Vagina (tissue), 2 donors: ENCODE measurements at regions not wholly inside any gene's neighbourhood (a gene's known extent, or its start where the extent isn't known, plus 50 kb on each side); places are given as distances from the start of the nearest gene placed in this dataset.

Source experiments
- DNase-seq, 2 donors: peaks; one replicate each; pipeline ENCODE4 v3.0.0-alpha.2; 2017; ENCODE audit errors: extremely low spot score in 2 of 2
- H3K27ac ChIP-seq: fragments of 200-600 bp; sonication (generic); one replicate; pipeline ENCODE4 v1.5.1; 2019
- H3K27me3 ChIP-seq: fragments of 200-600 bp; sonication (generic); one replicate; pipeline ENCODE4 v1.5.1; 2019
- H3K36me3 ChIP-seq, 2 donors: fragments of 200-600 bp; sonication (generic); one replicate each; pipeline ENCODE4 v1.5.1; 2017 to 2019
- H3K4me1 ChIP-seq: fragments of 200-600 bp; sonication (generic); one replicate; pipeline ENCODE4 v1.5.1; 2019
- H3K4me3 ChIP-seq, 2 donors: fragments of 200-600 bp; sonication (generic); 1 replicate in 1 of 2; 2 replicates in 1 of 2; pipeline ENCODE4 v1.5.1; 2016 to 2019
- H3K9me3 ChIP-seq: fragments of 200-600 bp; sonication (generic); one replicate; pipeline ENCODE4 v1.5.1; 2019
- POLR2A ChIP-seq, 2 donors: fragments of 450-650 bp; IDR thresholded peaks; one replicate each; pipeline ENCODE4 v1.6.1; 2017; ENCODE audit warnings: antibody characterized with exemption in 2 of 2, mild to moderate bottlenecking in 2 of 2, moderate library complexity in 2 of 2
- POLR2AphosphoS5 ChIP-seq, 2 donors: sonication (generic); formaldehyde crosslinking; IDR thresholded peaks; one replicate each; pipeline ENCODE4 v1.9.0; 2017; ENCODE audit warnings: antibody characterized with exemption in 2 of 2, mild to moderate bottlenecking in 2 of 2, low read depth in 1 of 2; ENCODE audit not compliant: insufficient read depth in 1 of 2
- intact Hi-C: fragments of 100-400 bp; cut with DNase I; formaldehyde crosslinking; loops from one replicate; pipeline ENCODE4 v1.15.1; 2023
- TF ChIP-seq, protein P1 (sequence below), 3 experiments: fragments of 450-650 bp in 2 of 3; fragments of 200-600 bp in 1 of 3; sonication (generic) in 1 of 3; IDR thresholded peaks; one replicate each; pipeline ENCODE4 v1.5.1; 2017 to 2019; ENCODE audit warnings: antibody characterized with exemption in 3 of 3, mild to moderate bottlenecking in 2 of 3, moderate library complexity in 2 of 3

- Histone ChIP-seq H3K27me3 (no peaks in the 10 kb centered on the region), H3K4me3 (no peak overlapping the region), H3K4me1 (no peaks in the 10 kb centered on the region), H3K36me3 (no peaks in the 10 kb centered on the region), H3K9me3 (no peaks in the 10 kb centered on the region), H3K27ac (no peak overlapping the region)
- no peak for DNase-seq
- intact Hi-C loops = no loop called here
- TF ChIP-seq, protein P1, sequence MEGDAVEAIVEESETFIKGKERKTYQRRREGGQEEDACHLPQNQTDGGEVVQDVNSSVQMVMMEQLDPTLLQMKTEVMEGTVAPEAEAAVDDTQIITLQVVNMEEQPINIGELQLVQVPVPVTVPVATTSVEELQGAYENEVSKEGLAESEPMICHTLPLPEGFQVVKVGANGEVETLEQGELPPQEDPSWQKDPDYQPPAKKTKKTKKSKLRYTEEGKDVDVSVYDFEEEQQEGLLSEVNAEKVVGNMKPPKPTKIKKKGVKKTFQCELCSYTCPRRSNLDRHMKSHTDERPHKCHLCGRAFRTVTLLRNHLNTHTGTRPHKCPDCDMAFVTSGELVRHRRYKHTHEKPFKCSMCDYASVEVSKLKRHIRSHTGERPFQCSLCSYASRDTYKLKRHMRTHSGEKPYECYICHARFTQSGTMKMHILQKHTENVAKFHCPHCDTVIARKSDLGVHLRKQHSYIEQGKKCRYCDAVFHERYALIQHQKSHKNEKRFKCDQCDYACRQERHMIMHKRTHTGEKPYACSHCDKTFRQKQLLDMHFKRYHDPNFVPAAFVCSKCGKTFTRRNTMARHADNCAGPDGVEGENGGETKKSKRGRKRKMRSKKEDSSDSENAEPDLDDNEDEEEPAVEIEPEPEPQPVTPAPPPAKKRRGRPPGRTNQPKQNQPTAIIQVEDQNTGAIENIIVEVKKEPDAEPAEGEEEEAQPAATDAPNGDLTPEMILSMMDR (IDR thresholded peaks at IDR 0.05) = no peak
- TF ChIP-seq POLR2AphosphoS5 (IDR thresholded peaks at IDR 0.05; ENCODE audit: insufficient read depth in 1 of 2, low read depth in 1 of 2) (no peak), POLR2A (IDR thresholded peaks at IDR 0.05) (no peak)
Observed at GRCh38 chr6:156185113-156185512, 592.1 kb upstream of the ARID1B start.

GRCh38 chr6:156183678-156184077 is 593.5 kb upstream of the ARID1B start:
- Histone ChIP-seq H3K27ac (no peak overlapping the region), H3K9me3 (no peaks in the 10 kb centered on the region)
- intact Hi-C loops = no loop called here

DNA sequence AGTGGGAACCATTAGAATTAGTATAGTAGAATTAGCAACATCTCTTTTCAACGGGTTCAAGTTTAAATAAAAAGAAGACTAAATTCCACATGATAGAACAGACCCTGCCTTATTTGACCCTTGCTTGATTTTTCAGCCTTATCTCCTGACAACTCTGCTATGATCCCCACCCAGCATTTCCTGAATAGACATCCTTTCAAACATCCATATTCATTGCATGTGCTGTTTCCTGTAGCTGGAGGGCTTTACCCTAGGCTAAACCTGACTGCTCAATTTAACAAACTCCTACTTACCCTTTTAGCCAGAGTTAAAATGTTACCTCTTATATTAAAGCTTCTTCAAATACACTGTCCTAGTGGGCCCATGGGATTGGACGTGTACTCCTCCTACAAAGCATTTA is 594.8 kb upstream of the ARID1B start:
- DNase-seq = no peak
- Histone ChIP-seq H3K27ac (no peak overlapping the region), H3K4me1 (no peaks in the 10 kb centered on the region), H3K27me3 (no peaks in the 10 kb centered on the region), H3K36me3 (no peaks in the 10 kb centered on the region), H3K9me3 (no peaks in the 10 kb centered on the region), H3K4me3 (no peak overlapping the region)
- TF ChIP-seq POLR2A (IDR thresholded peaks at IDR 0.05) = no peak
- TF ChIP-seq, protein P1 (IDR thresholded peaks at IDR 0.05) = no peak
- no peak for TF ChIP-seq POLR2AphosphoS5 (IDR thresholded peaks at IDR 0.05; ENCODE audit: insufficient read depth in 1 of 2, low read depth in 1 of 2)
- intact Hi-C loops = no loop called here

More at GRCh38 chr6:156183678-156184077, 593.5 kb upstream of the ARID1B start:
- no peaks in the 10 kb centered on the region for H3K36me3 ChIP-seq
- no peaks in the 10 kb centered on the region for H3K4me1 ChIP-seq
- TF ChIP-seq POLR2AphosphoS5 (IDR thresholded peaks at IDR 0.05; ENCODE audit: insufficient read depth in 1 of 2, low read depth in 1 of 2) (no peak), POLR2A (IDR thresholded peaks at IDR 0.05) (no peak)
- TF ChIP-seq, protein P1 (IDR thresholded peaks at IDR 0.05) = no peak
- DNase-seq = no peak
- no peak overlapping the region for H3K4me3 ChIP-seq
- H3K27me3 ChIP-seq = no peaks in the 10 kb centered on the region

DNA sequence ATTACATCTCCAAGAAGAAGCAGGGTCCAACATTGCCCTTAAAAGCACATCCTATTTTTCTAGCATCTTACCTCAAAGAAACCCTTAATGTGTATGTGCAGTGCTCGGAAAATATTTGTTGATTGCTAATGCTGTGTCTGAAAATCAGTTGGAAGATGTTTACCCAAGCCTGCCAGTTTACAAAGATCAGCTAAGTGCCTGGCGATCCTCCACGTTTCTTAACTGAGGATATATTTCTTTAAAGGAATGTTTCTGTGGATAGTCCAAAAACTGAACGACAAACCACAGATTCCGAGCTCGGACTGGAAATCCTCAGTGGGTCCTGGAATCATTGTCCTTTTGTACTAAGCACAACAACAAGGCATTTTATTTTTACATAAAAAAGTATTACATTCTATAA is 595.7 kb upstream of the ARID1B start:
- Histone ChIP-seq H3K4me1 (no peaks in the 10 kb centered on the region), H3K9me3 (no peaks in the 10 kb centered on the region), H3K27ac (no peak overlapping the region), H3K36me3 (no peaks in the 10 kb centered on the region), H3K4me3 (no peak overlapping the region), H3K27me3 (no peaks in the 10 kb centered on the region)
- TF ChIP-seq POLR2AphosphoS5 (IDR thresholded peaks at IDR 0.05; ENCODE audit: insufficient read depth in 1 of 2, low read depth in 1 of 2) (no peak), POLR2A (IDR thresholded peaks at IDR 0.05) (no peak)
- TF ChIP-seq, protein P1 (IDR thresholded peaks at IDR 0.05) = no peak
- intact Hi-C loops = no loop called here
- no peak for DNase-seq

- Histone ChIP-seq H3K36me3 (no peaks in the 10 kb centered on the region), H3K27me3 (no peaks in the 10 kb centered on the region), H3K9me3 (no peaks in the 10 kb centered on the region), H3K4me3 (no peak overlapping the region), H3K4me1 (peaks cover 6% of the 10 kb centered on the region), H3K27ac (no peak overlapping the region)
- TF ChIP-seq, protein P1 (IDR thresholded peaks at IDR 0.05) = no peak
- peak in 1 of 2 donors; percentile 37 for TF ChIP-seq POLR2AphosphoS5 (IDR thresholded peaks at IDR 0.05; ENCODE audit: insufficient read depth in 1 of 2, low read depth in 1 of 2)
- TF ChIP-seq POLR2A (IDR thresholded peaks at IDR 0.05) = no peak
- intact Hi-C loops = no loop called here
- no peak for DNase-seq
Observed at GRCh38 chr6:156175971-156176421, 601.2 kb upstream of the ARID1B start.
